HG03025 (cell line): ENCODE measurements at regions not wholly inside any gene's neighbourhood (a gene's known extent, or its start where the extent isn't known, plus 50 kb on each side); places are given as distances from the start of the nearest gene placed in this dataset.

Source experiments
- ATAC-seq: cut with Tn5 transposase; IDR thresholded peaks from one replicate; pipeline ENCODE4 v1.9.1; 2021; ENCODE audit warnings: mild to moderate bottlenecking, moderate library complexity; ENCODE audit not compliant: unreplicated experiment, low FRiP score

DNA sequence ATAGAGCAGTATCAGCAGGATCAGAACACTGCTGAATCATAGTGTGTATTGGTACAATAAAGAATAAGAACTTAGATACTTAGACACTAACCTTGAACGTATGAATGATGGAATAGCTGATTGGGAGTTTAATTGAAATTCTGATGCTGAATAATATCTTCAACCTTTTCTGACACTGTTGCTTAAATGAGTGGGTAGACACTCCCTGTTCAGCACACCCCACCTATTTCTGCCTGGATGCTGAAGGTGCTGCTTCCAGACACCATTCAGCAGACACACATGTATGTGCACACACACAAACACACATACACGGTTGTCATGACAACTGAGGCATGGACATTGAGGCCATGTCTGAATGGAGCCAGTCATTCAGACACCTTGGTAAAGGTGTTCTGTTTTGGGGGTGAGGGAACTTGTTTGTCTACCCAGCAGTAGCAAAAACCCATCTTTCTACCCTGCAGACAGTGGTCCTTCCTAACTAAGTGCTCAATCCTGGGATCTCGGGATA is 54.3 kb downstream of the TMEM215 start:
- ATAC-seq, result no peak

GRCh38 chr9:32839013-32839885 is 55.9 kb downstream of the TMEM215 start:
- no peak for ATAC-seq

DNA sequence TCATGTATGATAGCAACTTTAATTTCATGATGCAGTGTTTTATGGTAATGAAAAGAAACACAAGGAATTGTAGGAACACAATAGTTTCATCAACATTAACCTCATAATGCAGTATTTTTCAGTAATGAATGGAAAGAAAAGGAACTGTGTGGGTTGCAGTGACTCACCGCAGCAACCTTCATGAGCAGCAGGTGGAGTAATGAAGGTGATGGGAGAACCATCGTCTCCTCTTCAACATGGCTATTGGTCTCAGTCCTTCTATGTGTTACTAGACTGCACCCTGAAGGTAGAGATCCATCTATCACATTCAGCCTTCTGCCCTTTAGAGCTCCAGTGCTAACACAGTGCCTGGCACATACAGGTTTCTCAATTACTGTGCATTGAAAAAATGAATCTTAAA is 58.0 kb downstream of the TMEM215 start:
- no peak for ATAC-seq

DNA sequence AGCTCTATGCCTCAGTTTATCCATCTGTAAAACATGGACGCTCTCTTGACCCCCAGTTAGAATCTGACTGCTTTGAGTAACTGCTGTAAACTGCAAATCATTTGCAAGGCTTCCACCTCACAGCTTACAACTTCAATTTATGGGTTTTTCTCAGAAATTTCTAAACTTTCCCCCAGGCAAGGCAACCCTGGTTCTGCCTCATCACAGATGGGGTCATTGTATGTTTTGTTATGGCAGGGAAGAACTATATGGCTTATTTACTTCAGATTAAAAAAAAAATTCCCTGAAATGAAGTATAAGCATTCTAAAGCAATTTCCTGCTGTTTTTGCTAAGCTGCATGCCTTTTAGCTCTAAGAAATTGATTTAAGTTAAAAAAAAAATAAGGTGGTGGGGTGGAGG is 60.0 kb downstream of the TMEM215 start:
- no peak for ATAC-seq

GRCh38 chr9:32844259-32844658 is 60.9 kb downstream of the TMEM215 start:
- ATAC-seq, result no peak

DNA sequence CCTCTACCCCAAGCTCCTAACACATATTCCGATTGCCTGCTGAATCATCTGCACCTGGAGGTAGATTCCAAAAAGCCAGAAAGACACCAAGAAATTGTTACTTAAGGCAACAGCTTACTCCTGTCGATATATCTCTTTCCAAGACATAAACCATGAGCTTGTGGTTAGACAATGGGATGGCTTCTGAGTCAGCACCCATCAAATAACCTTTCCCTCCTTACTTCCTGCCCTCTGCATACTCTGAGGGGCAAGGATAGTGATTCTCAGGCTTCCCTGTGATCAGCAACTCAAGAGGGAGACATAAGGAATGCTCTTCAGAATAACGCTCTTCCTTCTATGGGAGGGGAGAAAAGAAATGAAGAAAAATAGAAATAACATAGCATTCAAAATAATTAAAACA is 70.9 kb downstream of the TMEM215 start:
- ATAC-seq, result no peak

GRCh38 chr9:32855752-32856151 is 72.4 kb downstream of the TMEM215 start:
- no peak for ATAC-seq

GRCh38 chr9:32863291-32863690 is 80.0 kb downstream of the TMEM215 start:
- ATAC-seq, result no peak

DNA sequence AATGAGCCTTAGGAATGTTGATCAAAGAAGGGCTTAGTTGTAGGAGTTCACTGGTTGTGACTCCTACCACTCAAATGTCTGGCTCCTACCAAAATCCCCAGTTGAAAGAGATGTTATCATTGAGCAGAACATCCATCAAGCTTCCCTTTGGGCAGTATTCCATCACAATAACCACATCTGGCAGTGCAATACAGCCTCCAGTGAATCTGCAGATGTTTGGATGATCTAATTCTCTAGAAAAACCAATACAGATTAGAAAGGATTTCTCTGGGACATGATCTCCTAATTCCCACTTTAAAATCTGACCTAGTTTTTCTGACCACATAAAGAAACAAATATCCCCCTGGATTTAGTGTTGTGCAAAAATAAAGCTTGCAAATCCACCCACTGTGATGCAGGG is 81.6 kb downstream of the TMEM215 start:
- ATAC-seq, result no peak

GRCh38 chr9:32866273-32866672 is 82.9 kb downstream of the TMEM215 start:
- ATAC-seq, result no peak

GRCh38 chr9:32867026-32867425 is 83.7 kb downstream of the TMEM215 start:
- ATAC-seq, result no peak

GRCh38 chr9:32867601-32868204 is 84.4 kb downstream of the TMEM215 start:
- no peak for ATAC-seq

GRCh38 chr9:32869404-32869803 is 86.1 kb downstream of the TMEM215 start:
- no peak for ATAC-seq

GRCh38 chr9:32873131-32873530 is 89.8 kb downstream of the TMEM215 start:
- no peak for ATAC-seq

DNA sequence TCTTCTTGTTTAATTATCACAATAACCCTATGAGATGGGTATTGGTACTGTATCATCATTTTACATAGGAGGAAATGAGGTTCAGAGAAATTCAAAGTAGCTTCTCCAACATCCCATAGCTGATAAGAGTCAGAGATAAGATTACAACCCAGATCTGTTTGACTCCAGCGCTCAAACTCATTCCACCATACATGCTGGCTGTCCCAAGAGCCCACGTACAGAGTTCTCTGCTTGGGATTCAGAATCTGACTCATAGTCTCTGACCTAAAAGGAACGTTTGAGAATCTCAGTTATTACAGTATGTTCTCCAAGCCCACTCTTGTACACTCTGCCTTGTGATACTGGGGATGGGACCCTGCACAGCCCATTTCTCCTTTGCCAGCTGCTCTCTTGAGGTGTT is 90.2 kb downstream of the TMEM215 start:
- no peak for ATAC-seq

DNA sequence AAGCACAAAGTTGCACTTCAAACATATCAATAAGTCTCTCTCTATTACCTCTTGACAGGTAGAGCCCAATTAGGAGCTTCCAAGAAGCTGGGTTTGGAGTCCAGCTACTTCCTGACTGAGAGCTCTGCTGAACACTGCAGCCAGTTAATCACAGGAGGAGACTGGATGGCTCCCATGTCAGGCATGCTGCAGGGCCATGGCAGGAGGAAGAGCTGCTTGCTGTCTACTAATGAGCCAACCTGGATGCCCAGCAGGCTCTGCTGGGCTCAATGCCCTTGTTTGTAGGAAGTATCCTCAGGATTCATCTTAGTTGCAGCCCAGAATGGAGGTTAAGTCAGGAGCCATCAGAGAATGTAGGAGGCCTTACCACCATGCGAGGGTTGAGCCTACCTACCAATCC is 91.9 kb downstream of the TMEM215 start:
- no peak for ATAC-seq

- no peak for ATAC-seq
These were observed 92.4 kb downstream of the TMEM215 start for GRCh38 chr9:32875748-32876147.

DNA sequence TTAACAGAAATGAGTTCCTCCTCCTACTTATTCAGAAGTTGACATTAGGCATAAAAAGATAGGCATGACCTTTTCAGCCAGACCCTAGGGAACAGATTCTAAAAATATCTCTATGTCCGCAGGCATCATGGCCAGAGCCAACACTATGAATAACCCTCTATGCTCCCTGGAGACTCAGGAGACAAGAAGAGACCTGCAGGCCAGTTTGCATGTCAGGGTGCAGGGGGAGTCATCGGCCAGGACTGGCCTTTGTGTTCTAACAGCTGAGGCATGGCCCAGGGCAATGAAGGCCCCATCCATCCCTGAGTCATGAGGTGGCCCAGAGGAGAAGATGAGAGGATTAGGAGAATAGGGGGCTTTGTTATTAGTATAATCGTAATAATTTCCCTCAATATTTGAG is 93.8 kb downstream of the TMEM215 start:
- ATAC-seq, result no peak

DNA sequence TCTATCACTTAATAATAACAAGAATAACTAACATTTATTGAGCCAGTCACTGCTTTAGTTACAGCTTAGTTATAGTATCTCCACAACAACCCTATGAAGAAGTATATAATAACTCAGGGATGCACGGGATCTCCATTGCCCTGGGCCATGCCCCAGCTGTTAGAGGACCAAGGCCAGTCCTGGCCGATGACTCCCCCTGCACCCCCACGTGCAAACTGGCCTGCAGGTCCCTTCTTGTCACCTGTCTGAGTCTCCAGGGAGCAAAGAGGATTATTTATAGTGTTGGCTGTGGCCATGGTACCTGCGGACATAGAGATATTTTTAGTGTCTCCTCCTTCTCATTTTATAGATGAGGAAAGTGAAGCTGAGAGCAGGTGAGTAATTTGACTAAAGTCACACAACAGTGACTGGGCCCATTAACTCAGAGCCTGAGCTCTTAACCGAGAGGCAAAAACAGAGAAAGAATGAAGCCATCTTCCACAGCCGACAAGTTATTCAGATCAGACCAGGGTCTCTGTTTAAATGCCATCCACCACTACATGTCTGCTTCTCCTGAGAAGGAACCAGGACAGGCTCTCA is 94.4 kb downstream of the TMEM215 start:
- ATAC-seq, result peak; percentile 60

DNA sequence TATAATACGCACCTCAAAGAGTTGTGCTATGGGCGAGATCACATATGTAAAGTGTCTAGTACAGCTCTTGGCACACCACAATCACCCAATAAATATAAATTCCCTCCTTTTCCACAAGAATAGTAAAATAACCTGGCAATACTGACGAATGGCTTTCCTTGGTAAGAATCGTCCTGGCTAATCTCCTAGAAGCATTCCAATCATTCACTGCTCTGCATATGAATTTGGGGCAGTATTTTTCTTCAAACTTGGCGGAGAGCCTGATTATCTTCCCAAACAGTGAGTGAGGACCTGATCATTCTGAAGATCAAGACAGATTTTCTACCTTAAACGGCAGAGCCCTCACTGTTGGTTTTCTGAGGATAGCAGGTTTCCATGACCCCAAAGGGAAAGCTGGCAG is 96.0 kb downstream of the TMEM215 start:
- ATAC-seq, result no peak

- ATAC-seq, result no peak
These were observed 98.6 kb downstream of the TMEM215 start for GRCh38 chr9:32881948-32882347.

DNA sequence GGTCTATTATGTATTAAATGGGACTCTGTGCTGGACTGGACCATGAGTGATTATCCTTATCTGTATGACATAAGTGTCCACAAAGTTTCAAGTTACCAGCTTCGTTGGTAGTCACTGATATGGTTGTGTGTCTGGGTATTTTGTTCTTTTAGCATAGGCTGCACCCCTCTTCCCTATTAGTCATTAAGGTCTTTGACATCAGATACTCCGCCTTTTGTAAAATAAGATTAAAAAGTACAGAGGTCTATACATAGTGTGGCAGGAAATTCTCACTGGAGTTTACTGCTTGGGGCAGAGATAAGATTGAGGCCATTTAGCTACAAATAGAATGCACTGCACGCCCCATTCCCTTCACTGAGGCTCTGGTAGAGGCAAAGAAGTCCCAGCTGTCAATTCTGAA is 99.4 kb downstream of the TMEM215 start:
- ATAC-seq, result no peak
